Neural cell (in vitro differentiated cells): ENCODE measurements at regions not wholly inside any gene's neighbourhood (a gene's known extent, or its start where the extent isn't known, plus 50 kb on each side); places are given as distances from the start of the nearest gene placed in this dataset.

Source experiments
- H2AFZ ChIP-seq: fragments of 200-600, 300-800 bp; sonication (generic), shearing (Covaris generic); 2 replicates; pipeline ENCODE4 v1.6.0; 2014; ENCODE audit warnings: low read depth, mild to moderate bottlenecking, antibody characterized with exemption, low read length, moderate library complexity
- H3F3A ChIP-seq: fragments of 200-600 bp; shearing (Covaris generic); 2 replicates; pipeline ENCODE4 v1.6.1; 2016; ENCODE audit warnings: mild to moderate bottlenecking, moderate library complexity, mixed read lengths, antibody characterized with exemption, low read length; ENCODE audit not compliant: insufficient read depth, poor library complexity, severe bottlenecking
- H3K27ac ChIP-seq: fragments of 200-600, 300-800 bp; sonication (generic), shearing (Covaris generic); 2 replicates; pipeline ENCODE4 v1.5.1; 2014; ENCODE audit warnings: mild to moderate bottlenecking, low read length, moderate library complexity
- H3K27me3 ChIP-seq: fragments of 300-800, 200-600 bp; sonication (generic), shearing (Covaris generic); 2 replicates; pipeline ENCODE4 v1.6.0; 2014; ENCODE audit warnings: mild to moderate bottlenecking, low read depth, low read length, moderate library complexity; ENCODE audit not compliant: insufficient read depth
- H3K36me3 ChIP-seq: fragments of 300-800, 200-600 bp; sonication (generic), shearing (Covaris generic); 2 replicates; pipeline ENCODE4 v1.5.1; 2014; ENCODE audit warnings: mild to moderate bottlenecking, antibody characterized with exemption, low read length, moderate library complexity; ENCODE audit not compliant: insufficient read depth
- H3K4me2 ChIP-seq: fragments of 300-800, 200-600 bp; sonication (generic), shearing (Covaris generic); 2 replicates; pipeline ENCODE4 v1.6.0; 2014; ENCODE audit warnings: mild to moderate bottlenecking, low read length
- H3K4me3 ChIP-seq: fragments of 300-800, 200-600 bp; sonication (generic), shearing (Covaris generic); 2 replicates; pipeline ENCODE4 v1.5.1; 2014; ENCODE audit warnings: mild to moderate bottlenecking, low read length, moderate library complexity
- H3K79me2 ChIP-seq: fragments of 200-600 bp; shearing (Covaris generic); replicated peaks from 2 replicates; pipeline ENCODE4 v1.6.0; 2014; ENCODE audit warnings: mild to moderate bottlenecking, low read length, moderate library complexity; ENCODE audit not compliant: insufficient read depth
- H3K9ac ChIP-seq: fragments of 300-800, 200-600 bp; sonication (generic), shearing (Covaris generic); 2 replicates; pipeline ENCODE4 v1.6.1; 2016; ENCODE audit warnings: mild to moderate bottlenecking, low read length, mixed read lengths
- H3K9me2 ChIP-seq: fragments of 200-600 bp; shearing (Covaris generic); 2 replicates; pipeline ENCODE4 v1.6.1; 2016; ENCODE audit warnings: mild to moderate bottlenecking, low read length, mixed read lengths; ENCODE audit not compliant: insufficient read depth
- H3K9me3 ChIP-seq: fragments of 200-600, 300-800 bp; sonication (generic), shearing (Covaris generic); 2 replicates; pipeline ENCODE4 v1.6.1; 2016; ENCODE audit warnings: mild to moderate bottlenecking, mixed run types, low read length, moderate library complexity, mixed read lengths
- H4K20me1 ChIP-seq: fragments of 200-600 bp; shearing (Covaris generic); 2 replicates; pipeline ENCODE4 v1.6.1; 2016; ENCODE audit warnings: mild to moderate bottlenecking, mixed run types; ENCODE audit not compliant: insufficient read depth
- CTCF ChIP-seq: fragments of 450-650 bp; IDR thresholded peaks from 2 replicates; pipeline ENCODE4 v1.5.1; 2014; ENCODE audit warnings: antibody characterized with exemption, mild to moderate bottlenecking, moderate library complexity; ENCODE audit not compliant: poor library complexity, severe bottlenecking
- EP300 ChIP-seq: fragments of 450-650 bp; conservative IDR thresholded peaks from 2 replicates; pipeline ENCODE4 v1.6.1; 2014; ENCODE audit warnings: antibody characterized with exemption, mild to moderate bottlenecking, moderate library complexity; ENCODE audit not compliant: poor library complexity, severe bottlenecking
- EZH2 ChIP-seq: fragments of 200-600, 300-800 bp; shearing (Covaris generic), sonication (generic); IDR thresholded peaks from 2 replicates; pipeline ENCODE4 v1.6.1; 2014; ENCODE audit warnings: antibody characterized with exemption, low read length, borderline replicate concordance, mild to moderate bottlenecking; ENCODE audit not compliant: insufficient read depth, poor library complexity, severe bottlenecking
- MXI1 ChIP-seq: fragments of 450-650 bp; conservative IDR thresholded peaks from 2 replicates; pipeline ENCODE4 v1.6.1; 2014; ENCODE audit warnings: antibody characterized with exemption, mild to moderate bottlenecking; ENCODE audit not compliant: poor library complexity, severe bottlenecking
- POLR2AphosphoS5 ChIP-seq: IDR thresholded peaks from 2 replicates; pipeline ENCODE4 v1.6.1; 2012
- RAD21 ChIP-seq: fragments of 450-650 bp; conservative IDR thresholded peaks from 2 replicates; pipeline ENCODE4 v1.6.1; 2014; ENCODE audit warnings: antibody characterized with exemption, mild to moderate bottlenecking, moderate library complexity
- SMC3 ChIP-seq: fragments of 450-650 bp; conservative IDR thresholded peaks from 2 replicates; pipeline ENCODE4 v1.6.1; 2014; ENCODE audit warnings: antibody characterized with exemption, mild to moderate bottlenecking, moderate library complexity; ENCODE audit not compliant: poor library complexity
- TAF1 ChIP-seq: IDR thresholded peaks from 2 replicates; pipeline ENCODE4 v1.6.1; 2012; ENCODE audit warnings: low read depth
- TF ChIP-seq, protein P1 (sequence below): IDR thresholded peaks from 2 replicates; pipeline ENCODE4 v1.6.1; 2012; ENCODE audit warnings: borderline replicate concordance

DNA sequence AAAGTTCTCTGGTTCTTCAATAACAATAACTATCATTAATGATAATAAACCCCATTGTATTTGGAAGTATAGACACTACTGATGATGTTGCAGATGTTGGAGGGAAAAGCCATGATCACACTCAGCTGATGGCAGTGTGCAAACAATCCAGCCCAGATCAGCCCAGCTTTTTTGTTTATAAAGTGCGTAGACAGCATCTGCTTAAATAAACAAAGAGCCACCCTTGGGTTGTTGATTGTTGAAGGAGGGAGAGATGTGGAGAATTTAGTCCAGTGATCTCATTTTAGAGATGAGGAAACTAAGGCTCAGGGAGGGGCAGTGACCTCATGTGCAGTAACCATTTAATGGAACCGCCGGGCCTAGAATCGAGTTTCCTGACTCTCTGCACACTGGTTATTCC, 56.0 kb upstream of the MEX3C start:
- no peak overlapping the region for H3K27ac ChIP-seq
- no peaks in the 10 kb centered on the region for H3K9me3 ChIP-seq
- no peaks in the 10 kb centered on the region for H3K36me3 ChIP-seq
- no peak overlapping the region for H3K9ac ChIP-seq
- no peaks in the 10 kb centered on the region for H3F3A ChIP-seq
- TF ChIP-seq CTCF (no peak), TAF1 (no peak), SMC3 (no peak), RAD21 (no peak), EZH2 (no peak), MXI1 (no peak), EP300 (no peak), POLR2AphosphoS5 (no peak)
- TF ChIP-seq, protein P1, sequence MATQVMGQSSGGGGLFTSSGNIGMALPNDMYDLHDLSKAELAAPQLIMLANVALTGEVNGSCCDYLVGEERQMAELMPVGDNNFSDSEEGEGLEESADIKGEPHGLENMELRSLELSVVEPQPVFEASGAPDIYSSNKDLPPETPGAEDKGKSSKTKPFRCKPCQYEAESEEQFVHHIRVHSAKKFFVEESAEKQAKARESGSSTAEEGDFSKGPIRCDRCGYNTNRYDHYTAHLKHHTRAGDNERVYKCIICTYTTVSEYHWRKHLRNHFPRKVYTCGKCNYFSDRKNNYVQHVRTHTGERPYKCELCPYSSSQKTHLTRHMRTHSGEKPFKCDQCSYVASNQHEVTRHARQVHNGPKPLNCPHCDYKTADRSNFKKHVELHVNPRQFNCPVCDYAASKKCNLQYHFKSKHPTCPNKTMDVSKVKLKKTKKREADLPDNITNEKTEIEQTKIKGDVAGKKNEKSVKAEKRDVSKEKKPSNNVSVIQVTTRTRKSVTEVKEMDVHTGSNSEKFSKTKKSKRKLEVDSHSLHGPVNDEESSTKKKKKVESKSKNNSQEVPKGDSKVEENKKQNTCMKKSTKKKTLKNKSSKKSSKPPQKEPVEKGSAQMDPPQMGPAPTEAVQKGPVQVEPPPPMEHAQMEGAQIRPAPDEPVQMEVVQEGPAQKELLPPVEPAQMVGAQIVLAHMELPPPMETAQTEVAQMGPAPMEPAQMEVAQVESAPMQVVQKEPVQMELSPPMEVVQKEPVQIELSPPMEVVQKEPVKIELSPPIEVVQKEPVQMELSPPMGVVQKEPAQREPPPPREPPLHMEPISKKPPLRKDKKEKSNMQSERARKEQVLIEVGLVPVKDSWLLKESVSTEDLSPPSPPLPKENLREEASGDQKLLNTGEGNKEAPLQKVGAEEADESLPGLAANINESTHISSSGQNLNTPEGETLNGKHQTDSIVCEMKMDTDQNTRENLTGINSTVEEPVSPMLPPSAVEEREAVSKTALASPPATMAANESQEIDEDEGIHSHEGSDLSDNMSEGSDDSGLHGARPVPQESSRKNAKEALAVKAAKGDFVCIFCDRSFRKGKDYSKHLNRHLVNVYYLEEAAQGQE, result no peak
- no peak overlapping the region for H2AFZ ChIP-seq
- no peaks in the 10 kb centered on the region for H4K20me1 ChIP-seq
- H3K4me3 ChIP-seq, result no peak overlapping the region
- H3K79me2 ChIP-seq, result no peaks in the 10 kb centered on the region
- H3K4me2 ChIP-seq, result no peak overlapping the region
- no peaks in the 10 kb centered on the region for H3K27me3 ChIP-seq
- H3K9me2 ChIP-seq, result no peaks in the 10 kb centered on the region

GRCh38 chr18:51255693-51256092, 58.2 kb upstream of the MEX3C start:
- Histone ChIP-seq H3K36me3 (no peaks in the 10 kb centered on the region), H2AFZ (no peak overlapping the region), H3K4me2 (no peak overlapping the region), H3K79me2 (no peaks in the 10 kb centered on the region), H3K9me2 (no peaks in the 10 kb centered on the region), H3K9ac (no peak overlapping the region), H3K4me3 (no peak overlapping the region), H3K9me3 (no peaks in the 10 kb centered on the region), H3K27me3 (no peaks in the 10 kb centered on the region), H3K27ac (no peak overlapping the region), H3F3A (no peaks in the 10 kb centered on the region), H4K20me1 (no peaks in the 10 kb centered on the region)
- no peak for TF ChIP-seq MXI1

- no peak overlapping the region for H3K4me3 ChIP-seq
- no peaks in the 10 kb centered on the region for H3K9me2 ChIP-seq
- no peaks in the 10 kb centered on the region for H3K36me3 ChIP-seq
Observed at GRCh38 chr18:51257150-51257549, 59.7 kb upstream of the MEX3C start.

More at GRCh38 chr18:51257150-51257549, 59.7 kb upstream of the MEX3C start:
- Histone ChIP-seq H3K4me2 (no peak overlapping the region), H2AFZ (no peak overlapping the region), H3K9ac (no peak overlapping the region), H3K9me3 (no peaks in the 10 kb centered on the region), H3K27me3 (no peaks in the 10 kb centered on the region), H3F3A (no peaks in the 10 kb centered on the region), H3K27ac (no peak overlapping the region), H4K20me1 (no peaks in the 10 kb centered on the region), H3K79me2 (no peaks in the 10 kb centered on the region)
- no peak for TF ChIP-seq TAF1
- no peak for TF ChIP-seq MXI1
- no peak for TF ChIP-seq EZH2
- TF ChIP-seq EP300, result peak; percentile 5
